ENCODE measurements at regions not wholly inside any gene's neighbourhood (a gene's known extent, or its start where the extent isn't known, plus 50 kb on each side); places are given as distances from the start of the nearest gene placed in this dataset.

DNA sequence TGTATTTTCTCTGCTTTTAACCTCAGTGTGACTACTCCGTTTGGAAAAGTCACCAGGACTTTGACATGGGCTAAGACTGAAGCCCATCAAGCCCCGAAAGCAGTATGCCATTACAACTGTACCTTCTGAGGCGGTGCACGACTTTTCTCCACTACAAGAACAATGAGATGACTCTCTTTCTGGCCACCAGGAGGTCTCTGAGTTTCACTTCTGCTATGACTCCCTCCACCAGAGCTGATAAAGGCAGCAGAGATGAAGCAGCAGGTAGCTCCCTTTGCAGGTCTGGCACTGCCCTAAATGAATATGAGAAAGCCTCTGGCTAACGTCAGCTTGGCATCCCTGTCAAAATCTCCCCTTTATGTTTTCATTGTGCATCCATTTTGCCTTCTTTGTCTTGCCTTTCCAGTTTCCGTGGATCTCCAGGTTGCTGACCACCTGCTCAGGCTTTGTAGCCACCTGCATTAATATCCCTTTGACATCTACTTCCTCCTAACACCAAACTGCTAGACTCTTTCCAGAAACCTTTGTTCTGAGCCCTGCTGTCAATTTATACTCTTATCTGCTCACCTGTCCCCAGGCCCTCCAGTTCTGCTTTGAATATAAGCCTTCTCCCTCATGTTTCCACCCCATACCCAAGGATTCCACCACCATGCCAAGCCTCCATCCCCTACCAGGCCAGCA is 221.7 kb downstream of the ZNF608 start:
- Histone ChIP-seq H3K4me3 (no peak overlapping the region), H3K9me3 (ENCODE audit: low read depth, low read length) (no peaks in the 10 kb centered on the region), H3K9ac (ENCODE audit: insufficient read length) (no peak overlapping the region), H3K36me3 (ENCODE audit: insufficient read depth, low read length) (no peaks in the 10 kb centered on the region), H3K27ac (no peak overlapping the region)
- no peak for TF ChIP-seq POLR2AphosphoS5 (IDR thresholded peaks at IDR 0.05; ENCODE audit: borderline replicate concordance, low read depth, low read length)
- TF ChIP-seq FOXP2 (optimal IDR thresholded peaks at IDR 0.05; ENCODE audit: control extremely low read depth, extremely low read length, insufficient read depth): no peak
- TF ChIP-seq EZH2 (IDR thresholded peaks at IDR 0.05): no peak
- DNase-seq (ENCODE audit: low read depth, low spot score): no peak

DNA sequence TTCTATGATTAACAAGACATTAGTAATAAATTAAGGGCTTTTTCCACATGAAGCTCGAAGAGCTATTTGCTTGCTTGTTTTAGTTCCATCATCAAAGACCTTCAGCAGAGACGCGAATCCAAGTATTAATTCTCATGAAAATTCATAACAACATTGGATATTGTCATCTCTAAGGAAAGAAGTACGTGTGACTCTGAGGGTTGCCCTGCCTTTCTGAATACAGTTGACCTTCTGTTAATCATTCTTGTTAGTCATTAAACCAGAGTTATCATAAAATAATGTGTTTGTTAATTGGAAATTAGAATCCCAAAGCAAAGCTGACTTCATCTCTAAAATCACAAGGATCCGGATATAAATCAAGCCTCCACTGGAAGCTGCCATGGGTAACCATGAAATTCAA is 222.5 kb downstream of the ZNF608 start:
- TF ChIP-seq POLR2AphosphoS5 (IDR thresholded peaks at IDR 0.05; ENCODE audit: borderline replicate concordance, low read depth, low read length): no peak
- TF ChIP-seq FOXP2 (optimal IDR thresholded peaks at IDR 0.05; ENCODE audit: control extremely low read depth, extremely low read length, insufficient read depth): no peak
- TF ChIP-seq EZH2 (IDR thresholded peaks at IDR 0.05): no peak
- no peak overlapping the region for H3K27ac ChIP-seq
- H3K36me3 ChIP-seq (ENCODE audit: insufficient read depth, low read length): no peaks in the 10 kb centered on the region
- no peak overlapping the region for H3K4me3 ChIP-seq
- H3K9me3 ChIP-seq (ENCODE audit: low read depth, low read length): no peaks in the 10 kb centered on the region
- no peak for DNase-seq (ENCODE audit: low read depth, low spot score)
- no peak overlapping the region for H3K9ac ChIP-seq (ENCODE audit: insufficient read length)

DNA sequence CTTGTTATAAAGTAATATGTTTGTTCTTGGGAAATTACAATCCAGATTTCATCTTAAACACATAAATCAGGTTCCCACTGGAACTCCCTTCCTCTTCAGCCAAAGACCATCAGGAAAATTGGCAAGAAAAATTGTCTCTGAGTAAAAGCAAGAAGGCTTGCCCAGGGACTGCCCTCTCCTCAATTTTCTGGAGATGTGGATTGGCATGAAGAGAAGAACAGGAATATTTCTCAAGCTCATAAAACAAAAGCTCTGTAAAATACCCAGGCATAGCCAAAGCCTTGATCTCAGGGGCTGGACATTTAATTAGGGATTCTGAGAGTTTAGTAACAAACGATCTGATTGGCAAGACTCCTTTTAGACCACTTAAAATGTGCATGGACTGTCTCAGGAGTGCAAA is 223.4 kb downstream of the ZNF608 start:
- H3K4me3 ChIP-seq: no peak overlapping the region
- DNase-seq (ENCODE audit: low read depth, low spot score): no peak
- no peaks in the 10 kb centered on the region for H3K36me3 ChIP-seq (ENCODE audit: insufficient read depth, low read length)
- TF ChIP-seq FOXP2 (optimal IDR thresholded peaks at IDR 0.05; ENCODE audit: control extremely low read depth, extremely low read length, insufficient read depth) (no peak), EZH2 (IDR thresholded peaks at IDR 0.05) (no peak), POLR2AphosphoS5 (IDR thresholded peaks at IDR 0.05; ENCODE audit: borderline replicate concordance, low read depth, low read length) (no peak)
- H3K27ac ChIP-seq: no peak overlapping the region
- no peaks in the 10 kb centered on the region for H3K9me3 ChIP-seq (ENCODE audit: low read depth, low read length)
- H3K9ac ChIP-seq (ENCODE audit: insufficient read length): no peak overlapping the region

DNA sequence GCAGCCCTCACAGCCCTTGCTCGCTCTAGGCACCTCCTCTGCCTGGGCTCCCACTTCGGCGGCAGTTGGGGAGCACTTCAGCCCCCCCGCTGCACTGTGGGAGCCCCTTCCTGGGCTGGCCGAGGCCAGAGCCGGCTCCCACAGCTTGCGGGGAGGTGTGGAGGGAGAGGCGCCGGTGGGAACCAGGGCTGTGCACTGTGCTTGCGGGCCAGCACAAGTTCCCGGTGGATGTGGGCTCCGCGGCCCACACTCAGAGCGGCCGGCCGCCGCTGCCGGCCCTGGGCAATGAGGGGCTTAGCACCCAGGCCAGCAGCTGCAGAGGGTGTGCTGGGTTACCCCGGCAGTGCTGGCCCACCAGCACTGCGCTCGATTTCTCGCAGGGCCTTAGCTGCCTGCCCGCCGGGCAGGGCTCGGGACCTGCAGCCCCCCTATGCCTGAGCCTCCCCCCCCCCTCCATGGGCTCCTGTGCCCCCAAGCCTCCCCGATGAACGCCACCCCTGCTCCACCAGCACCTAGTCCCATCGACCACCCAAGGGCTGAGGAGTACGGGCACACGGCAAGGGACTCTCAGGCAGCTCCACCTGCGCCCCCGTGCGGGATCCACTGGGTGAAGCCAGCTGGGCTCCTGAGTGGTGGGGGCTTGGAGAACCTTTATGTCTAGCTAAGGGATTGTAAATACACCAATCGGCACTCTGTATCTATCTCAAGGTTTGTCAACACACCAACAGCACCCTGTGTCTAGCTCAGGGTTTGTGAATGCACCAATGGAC is 224.8 kb downstream of the ZNF608 start:
- TF ChIP-seq FOXP2 (optimal IDR thresholded peaks at IDR 0.05; ENCODE audit: control extremely low read depth, extremely low read length, insufficient read depth) (no peak), POLR2AphosphoS5 (IDR thresholded peaks at IDR 0.05; ENCODE audit: borderline replicate concordance, low read depth, low read length) (no peak), EZH2 (IDR thresholded peaks at IDR 0.05) (no peak)
- Histone ChIP-seq H3K9ac (ENCODE audit: insufficient read length) (no peak overlapping the region), H3K36me3 (ENCODE audit: insufficient read depth, low read length) (no peaks in the 10 kb centered on the region), H3K4me3 (no peak overlapping the region), H3K9me3 (ENCODE audit: low read depth, low read length) (no peaks in the 10 kb centered on the region), H3K27ac (no peak overlapping the region)
- DNase-seq (ENCODE audit: low read depth, low spot score): no peak

DNA sequence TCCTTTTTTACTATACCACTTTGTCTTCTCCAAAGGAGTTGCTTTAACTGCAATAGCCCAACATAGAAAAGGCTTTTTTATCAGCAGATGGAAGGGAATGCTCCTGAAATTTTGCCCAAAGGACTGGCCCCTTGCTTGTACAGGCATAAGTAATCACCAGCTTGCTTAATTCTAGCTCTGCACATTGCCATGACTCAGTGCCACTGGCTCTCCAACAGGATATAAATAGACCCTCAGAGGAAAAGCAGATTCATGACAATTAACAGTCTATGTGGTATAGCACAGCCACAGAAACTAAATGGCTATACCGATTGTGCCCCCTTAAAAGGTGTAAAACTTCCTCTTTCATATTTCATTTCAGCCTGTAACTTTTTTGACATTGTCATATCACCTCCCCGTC is 227.0 kb downstream of the ZNF608 start:
- H3K9me3 ChIP-seq (ENCODE audit: low read depth, low read length): no peaks in the 10 kb centered on the region
- H3K9ac ChIP-seq (ENCODE audit: insufficient read length): no peak overlapping the region
- no peak overlapping the region for H3K27ac ChIP-seq
- TF ChIP-seq EZH2 (IDR thresholded peaks at IDR 0.05) (no peak), FOXP2 (optimal IDR thresholded peaks at IDR 0.05; ENCODE audit: control extremely low read depth, extremely low read length, insufficient read depth) (no peak), POLR2AphosphoS5 (IDR thresholded peaks at IDR 0.05; ENCODE audit: borderline replicate concordance, low read depth, low read length) (no peak)
- no peak overlapping the region for H3K4me3 ChIP-seq
- DNase-seq (ENCODE audit: low read depth, low spot score): no peak
- no peaks in the 10 kb centered on the region for H3K36me3 ChIP-seq (ENCODE audit: insufficient read depth, low read length)

DNA sequence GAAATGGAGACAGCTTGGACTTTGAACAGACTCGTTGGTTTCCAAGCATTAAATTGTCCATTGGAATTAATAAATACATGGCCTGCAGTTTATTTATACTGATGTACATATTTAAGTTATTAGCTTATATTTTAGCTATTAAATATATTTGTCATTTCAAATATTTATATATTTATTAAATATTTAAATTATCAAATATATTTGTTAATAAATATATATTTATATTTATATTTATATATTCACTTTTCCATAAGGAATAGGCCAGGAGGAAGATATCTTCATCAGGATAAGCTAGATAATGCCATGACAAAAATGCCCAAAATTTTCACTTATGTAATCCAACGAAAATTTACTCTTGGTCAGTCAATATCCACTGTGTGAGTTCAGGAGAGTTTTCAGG is 229.9 kb downstream of the ZNF608 start:
- Histone ChIP-seq H3K4me3 (no peak overlapping the region), H3K36me3 (ENCODE audit: insufficient read depth, low read length) (no peaks in the 10 kb centered on the region), H3K9ac (ENCODE audit: insufficient read length) (no peak overlapping the region), H3K27ac (no peak overlapping the region), H3K9me3 (ENCODE audit: low read depth, low read length) (no peaks in the 10 kb centered on the region)
- DNase-seq (ENCODE audit: low read depth, low spot score): no peak
- no peak for TF ChIP-seq POLR2AphosphoS5 (IDR thresholded peaks at IDR 0.05; ENCODE audit: borderline replicate concordance, low read depth, low read length)
- TF ChIP-seq EZH2 (IDR thresholded peaks at IDR 0.05): no peak
- TF ChIP-seq FOXP2 (optimal IDR thresholded peaks at IDR 0.05; ENCODE audit: control extremely low read depth, extremely low read length, insufficient read depth): no peak

DNA sequence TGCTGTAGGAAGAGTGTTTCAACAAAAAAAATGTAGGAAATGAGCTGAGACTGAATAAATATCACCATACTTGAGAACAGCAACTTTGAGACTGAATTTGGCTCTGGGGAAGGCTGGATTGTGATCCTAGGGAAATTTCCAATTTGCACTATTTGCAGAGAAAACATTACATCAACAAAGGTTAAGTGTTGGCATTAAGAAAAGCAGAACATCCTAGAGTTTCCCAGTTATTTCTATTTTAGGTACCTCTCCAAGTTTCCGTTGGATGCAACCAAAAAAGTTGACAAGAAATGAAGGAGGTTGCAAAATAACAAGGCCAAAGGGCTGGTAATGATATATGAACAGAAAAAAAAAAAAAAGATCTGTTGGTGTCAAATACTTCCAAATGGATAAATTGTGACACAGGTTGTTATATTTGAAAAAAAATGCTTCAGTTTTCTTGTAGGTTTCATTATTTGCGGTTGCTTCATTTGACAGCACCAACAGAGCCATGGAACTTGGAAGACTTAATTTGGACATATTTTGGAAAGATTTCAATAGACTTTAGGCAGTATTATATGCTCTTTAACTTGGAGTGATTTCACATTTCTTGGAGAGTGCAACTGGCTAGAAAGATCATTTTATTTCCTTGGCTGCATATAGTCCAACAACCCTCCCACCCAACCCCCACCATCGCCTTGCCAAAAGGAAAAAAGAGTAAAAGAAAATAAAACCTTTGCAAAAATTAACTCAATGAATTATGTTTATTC is 230.8 kb downstream of the ZNF608 start:
- no peak for DNase-seq (ENCODE audit: low read depth, low spot score)

DNA sequence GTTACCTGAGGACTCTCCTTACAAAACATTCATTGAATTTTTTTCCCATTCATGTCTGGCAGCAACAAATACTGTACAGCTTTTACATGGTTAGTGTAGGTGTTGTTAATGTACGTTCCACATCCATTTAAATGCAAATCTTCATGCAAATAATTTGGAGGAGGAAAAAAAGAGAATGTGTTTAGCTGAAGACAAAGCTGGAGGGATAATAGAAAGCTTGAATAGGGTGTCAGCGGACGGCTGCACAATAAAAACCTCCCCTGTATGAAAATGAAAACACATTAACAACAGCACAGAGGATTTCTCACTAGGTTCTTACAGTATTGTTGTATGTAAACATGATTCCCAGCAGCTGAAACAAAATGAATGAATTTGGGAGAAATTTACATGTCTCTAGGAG is 231.5 kb downstream of the ZNF608 start:
- no peak for DNase-seq (ENCODE audit: low read depth, low spot score)
- Histone ChIP-seq H3K36me3 (ENCODE audit: insufficient read depth, low read length) (no peaks in the 10 kb centered on the region), H3K4me3 (no peak overlapping the region), H3K9ac (ENCODE audit: insufficient read length) (no peak overlapping the region), H3K27ac (no peak overlapping the region), H3K9me3 (ENCODE audit: low read depth, low read length) (no peaks in the 10 kb centered on the region)
- TF ChIP-seq POLR2AphosphoS5 (IDR thresholded peaks at IDR 0.05; ENCODE audit: borderline replicate concordance, low read depth, low read length): no peak
- no peak for TF ChIP-seq FOXP2 (optimal IDR thresholded peaks at IDR 0.05; ENCODE audit: control extremely low read depth, extremely low read length, insufficient read depth)
- TF ChIP-seq EZH2 (IDR thresholded peaks at IDR 0.05): no peak

More for the DNA sequence above, 230.8 kb downstream of the ZNF608 start:
- Histone ChIP-seq H3K27ac (no peak overlapping the region), H3K9me3 (ENCODE audit: low read depth, low read length) (no peaks in the 10 kb centered on the region), H3K4me3 (no peak overlapping the region), H3K9ac (ENCODE audit: insufficient read length) (no peak overlapping the region), H3K36me3 (ENCODE audit: insufficient read depth, low read length) (no peaks in the 10 kb centered on the region)
- TF ChIP-seq FOXP2 (optimal IDR thresholded peaks at IDR 0.05; ENCODE audit: control extremely low read depth, extremely low read length, insufficient read depth) (no peak), POLR2AphosphoS5 (IDR thresholded peaks at IDR 0.05; ENCODE audit: borderline replicate concordance, low read depth, low read length) (no peak), EZH2 (IDR thresholded peaks at IDR 0.05) (no peak)
